Activated CD4-positive, alpha-beta T cell treated with anti-CD3 and anti-CD28 coated beads, Interleukin-2, amount 50 U/mL, for 16 hours (primary cell): ENCODE measurements at regions not wholly inside any gene's neighbourhood (a gene's known extent, or its start where the extent isn't known, plus 50 kb on each side); places are given as distances from the start of the nearest gene placed in this dataset.
"Not testable (repeated sequence)": the region's sequence is repeated elsewhere in the genome, so short reads cannot be mapped to it uniquely, and the experiment has no call there.

Source experiments
- DNase-seq: peaks from one replicate; pipeline ENCODE4 v3.0.0-alpha.2; 2020

- no peak for DNase-seq
Observed at GRCh38 chr1:148385371-148386030, 97.6 kb downstream of the PPIAL4G start.

- no peak for DNase-seq
Observed at GRCh38 chr1:148383966-148384365, 99.1 kb downstream of the PPIAL4G start.

GRCh38 chr1:148379697-148380096 is 103.4 kb downstream of the PPIAL4G start:
- DNase-seq, result no peak

GRCh38 chr1:148379170-148379500 is 104.0 kb downstream of the PPIAL4G start:
- no peak for DNase-seq

- not testable (repeated sequence) for DNase-seq
Observed at GRCh38 chr1:148377992-148378391, 105.1 kb downstream of the PPIAL4G start.

GRCh38 chr1:148377045-148377444 is 106.1 kb downstream of the PPIAL4G start:
- not testable (repeated sequence) for DNase-seq

- DNase-seq, result no peak
Observed at GRCh38 chr1:148374101-148374500, 109.0 kb downstream of the PPIAL4G start.

GRCh38 chr1:148373192-148373925 is 109.7 kb downstream of the PPIAL4G start:
- no peak for DNase-seq

GRCh38 chr1:148372731-148373130 is 110.4 kb downstream of the PPIAL4G start:
- peak; percentile 52 for DNase-seq

GRCh38 chr1:148372051-148372726 is 110.9 kb downstream of the PPIAL4G start:
- DNase-seq, result not testable (repeated sequence)

- DNase-seq, result peak; percentile 80
Observed at GRCh38 chr1:148371551-148371994, 111.5 kb downstream of the PPIAL4G start.

- DNase-seq, result not testable (repeated sequence)
Observed at GRCh38 chr1:148370661-148371060, 112.4 kb downstream of the PPIAL4G start.

- no peak for DNase-seq
Observed at GRCh38 chr1:148367596-148367995, 115.5 kb downstream of the PPIAL4G start.

- not testable (repeated sequence) for DNase-seq
Observed at GRCh38 chr1:148366136-148366753, 116.9 kb downstream of the PPIAL4G start.

- DNase-seq, result not testable (repeated sequence)
Observed at GRCh38 chr1:148365151-148365550, 118.0 kb downstream of the PPIAL4G start.

- DNase-seq, result not testable (repeated sequence)
Observed at GRCh38 chr1:148363979-148364378, 119.1 kb downstream of the PPIAL4G start.

- DNase-seq, result peak; percentile 67
Observed at GRCh38 chr1:148363439-148363810, 119.7 kb downstream of the PPIAL4G start.

GRCh38 chr1:148362626-148363438 is 120.3 kb downstream of the PPIAL4G start:
- DNase-seq, result peak; percentile 41

GRCh38 chr1:148362216-148362611 is 120.9 kb downstream of the PPIAL4G start:
- no peak for DNase-seq

- DNase-seq, result not testable (repeated sequence)
Observed at GRCh38 chr1:148361427-148362215, 121.5 kb downstream of the PPIAL4G start.

- no peak for DNase-seq
Observed at GRCh38 chr1:148357037-148357436, 126.1 kb downstream of the PPIAL4G start.

GRCh38 chr1:148355976-148356375 is 127.1 kb downstream of the PPIAL4G start:
- DNase-seq, result no peak
